Activated CD8-positive, alpha-beta memory T cell treated with anti-CD3 and anti-CD28 coated beads, Interleukin-2, amount 50 U/mL, for 48 hours (primary cell): ENCODE measurements at regions not wholly inside any gene's neighbourhood (a gene's known extent, or its start where the extent isn't known, plus 50 kb on each side); places are given as distances from the start of the nearest gene placed in this dataset.

ENCODE experiments used
- DNase-seq: peaks from one replicate; pipeline ENCODE4 v3.0.0-alpha.2; 2020

GRCh38 chr1:110816945-110817344, 56.0 kb upstream of the CD53 start:
- DNase-seq = no peak

GRCh38 chr1:110811529-110811928, 61.4 kb upstream of the CD53 start:
- no peak for DNase-seq

GRCh38 chr1:110800079-110800478, 72.9 kb upstream of the CD53 start:
- no peak for DNase-seq

- DNase-seq = no peak
Observed at GRCh38 chr1:110798691-110799256, 74.2 kb upstream of the CD53 start.

DNA sequence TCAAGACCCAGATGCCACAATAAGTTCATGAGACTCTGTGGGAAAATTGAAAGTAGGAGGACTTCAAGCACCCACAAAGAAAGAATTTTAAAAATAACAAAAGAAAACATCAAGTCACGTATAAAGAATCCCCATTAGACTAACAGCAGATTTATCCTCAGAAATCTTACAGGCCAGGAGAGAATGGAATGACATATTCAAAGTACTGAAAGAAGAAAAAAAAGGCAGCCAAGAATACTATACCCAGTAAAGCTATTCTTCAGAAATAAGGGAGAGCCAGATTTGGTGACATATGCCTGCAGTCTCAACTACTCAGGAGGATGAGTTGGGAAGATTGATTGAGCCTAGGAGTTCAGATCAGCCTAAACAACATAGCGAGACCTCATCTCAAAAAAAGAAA, 84.3 kb upstream of the CD53 start:
- DNase-seq = no peak

GRCh38 chr1:110787328-110788071, 85.4 kb upstream of the CD53 start:
- DNase-seq = no peak

GRCh38 chr1:110786802-110787327, 86.1 kb upstream of the CD53 start:
- no peak for DNase-seq

DNA sequence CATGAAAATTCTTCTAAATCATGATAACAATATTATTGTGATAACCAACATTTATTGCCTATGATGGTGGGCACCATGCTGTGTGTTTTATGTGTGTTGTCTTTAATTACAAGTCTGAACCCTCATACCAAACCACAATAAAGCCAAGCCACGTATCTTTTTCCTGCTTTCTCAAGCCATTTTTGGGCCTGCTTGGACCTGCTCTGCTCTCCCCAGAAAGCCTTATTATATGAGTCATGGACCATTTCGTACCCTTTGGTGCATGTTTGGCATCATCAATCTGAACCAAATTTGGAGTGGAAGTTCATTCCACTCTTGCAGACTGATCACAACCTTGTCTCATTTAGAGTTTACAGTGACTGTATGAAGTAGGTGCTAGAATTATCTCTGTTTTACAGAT, 87.3 kb upstream of the CD53 start:
- DNase-seq = no peak

GRCh38 chr1:110785055-110785454, 87.9 kb upstream of the CD53 start:
- DNase-seq = no peak

DNA sequence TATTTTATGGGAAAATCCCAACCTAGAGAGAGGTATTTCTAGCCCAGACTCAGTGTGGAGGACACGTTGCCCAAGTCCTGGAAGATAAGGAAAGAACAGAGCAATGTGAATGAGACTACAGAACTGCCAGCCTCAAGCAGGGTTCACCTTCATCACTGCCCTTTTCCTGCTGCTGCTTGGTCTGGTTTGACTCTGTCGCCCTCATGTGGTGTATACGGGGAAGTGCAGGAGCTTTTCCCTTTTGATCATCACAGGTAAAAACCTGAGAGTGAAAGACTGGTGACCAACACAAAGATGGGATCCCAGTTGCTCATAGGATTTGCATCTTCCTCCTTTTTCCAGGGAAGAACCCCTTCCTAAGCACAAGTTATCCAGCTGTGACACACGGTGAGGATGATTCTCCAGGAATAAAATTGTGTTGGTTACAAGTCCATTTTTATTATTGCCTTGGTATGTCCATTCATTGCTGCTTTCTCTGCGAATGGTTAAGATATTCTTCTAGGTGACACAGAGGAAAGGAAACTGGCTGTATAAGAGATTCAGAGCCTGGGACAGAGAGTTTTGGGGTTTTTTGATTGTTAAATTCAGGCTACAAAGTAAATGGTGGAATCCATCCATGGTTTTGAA, 89.5 kb upstream of the CD53 start:
- DNase-seq = peak; percentile 60

DNA sequence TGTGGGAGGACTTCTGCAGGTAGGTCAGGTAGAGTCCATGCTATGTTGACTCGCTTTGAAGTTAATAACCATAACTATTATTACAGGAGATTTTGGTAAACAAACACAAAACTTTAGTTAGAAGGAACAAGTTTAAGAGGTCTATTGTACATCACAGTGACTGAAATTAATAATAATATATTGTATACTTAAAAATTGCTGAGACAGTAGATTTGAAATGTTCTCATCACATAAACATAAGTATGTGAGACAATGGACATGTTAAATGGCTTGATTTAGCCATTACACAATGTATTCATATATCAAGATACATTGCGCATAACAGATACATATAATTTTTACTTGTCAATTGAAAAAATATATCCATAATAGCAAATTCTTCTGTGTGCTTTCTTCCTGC, 91.4 kb upstream of the CD53 start:
- DNase-seq = no peak

DNA sequence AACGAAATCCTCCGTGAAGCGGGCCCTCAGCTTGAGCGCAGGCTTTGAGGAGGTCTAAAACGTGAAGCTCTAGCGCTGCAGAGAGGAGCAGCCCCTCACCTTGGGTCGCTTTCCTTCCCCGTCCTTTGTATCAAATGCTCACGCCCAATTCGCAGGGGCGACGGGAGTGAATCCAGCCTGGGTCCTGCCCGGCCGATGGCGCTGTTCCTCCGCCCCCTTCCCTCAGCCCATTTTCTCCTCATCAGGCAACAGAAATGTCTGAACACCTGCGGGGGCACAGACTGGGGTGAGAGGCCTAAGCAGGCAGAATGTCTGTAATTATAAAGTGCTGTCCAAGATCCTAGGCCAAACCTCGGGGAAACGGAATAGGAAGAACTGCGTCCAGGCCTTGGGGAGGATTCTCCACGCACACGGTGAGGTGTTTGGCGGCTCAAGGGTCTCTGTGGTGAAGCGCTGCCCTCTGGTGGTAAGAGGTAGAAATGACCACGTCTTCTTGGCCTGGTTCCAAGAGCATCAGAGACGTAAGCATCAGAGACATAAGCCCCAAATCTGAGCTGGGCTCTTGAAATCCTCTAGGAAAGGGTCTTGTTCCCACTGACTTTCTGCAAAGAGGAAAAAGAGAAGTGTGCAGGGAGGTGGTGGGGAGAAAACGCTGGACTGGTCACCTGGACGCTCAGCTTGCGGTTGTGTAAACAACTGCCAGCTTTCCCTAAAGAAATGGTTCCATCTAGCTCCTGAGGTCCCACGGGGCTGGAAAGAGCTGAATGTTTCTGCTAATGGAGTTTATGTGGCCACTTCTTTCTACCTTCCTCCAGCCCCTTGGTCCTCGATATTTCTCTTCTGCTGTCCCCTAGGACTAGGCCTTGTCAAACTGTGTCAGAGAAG, 92.1 kb upstream of the CD53 start:
- DNase-seq = peak; percentile 83

DNA sequence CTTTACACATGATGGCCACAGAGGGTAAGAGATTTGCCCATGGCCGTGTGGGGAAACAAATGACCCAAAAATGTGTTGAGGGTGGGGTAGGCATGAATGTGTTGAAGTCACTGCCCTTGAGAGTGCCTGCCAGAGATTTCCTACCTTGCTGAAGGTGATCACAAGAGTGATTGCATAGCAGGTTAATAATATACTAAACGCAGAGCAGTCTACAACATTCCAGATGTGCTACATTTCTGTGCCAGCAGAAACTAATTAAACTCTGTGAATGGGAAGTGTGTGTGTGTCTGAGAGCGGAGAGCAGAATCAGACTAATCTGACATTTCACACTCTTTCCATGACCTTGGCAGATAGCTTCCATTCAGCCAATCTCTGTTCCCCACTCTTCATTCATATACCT, 93.3 kb upstream of the CD53 start:
- no peak for DNase-seq

DNA sequence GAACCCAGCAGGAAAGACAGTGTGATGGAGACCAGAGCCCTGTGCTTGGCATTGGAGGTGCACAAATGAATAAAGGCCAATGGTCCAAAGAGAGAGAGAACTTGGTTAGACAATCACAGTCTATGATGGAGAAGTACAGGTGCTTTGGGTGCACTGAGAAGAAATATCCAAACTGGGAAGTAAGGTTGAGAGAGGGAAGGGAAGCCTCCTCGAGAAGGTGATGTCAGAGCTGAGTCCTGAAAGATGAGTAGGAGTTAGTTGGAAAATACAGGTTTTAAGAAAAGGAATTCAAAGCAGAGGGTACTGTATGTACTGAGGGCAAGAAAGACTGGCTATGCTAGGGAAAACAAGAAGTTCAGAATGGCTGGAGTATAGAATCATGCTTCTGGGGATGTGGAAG, 94.1 kb upstream of the CD53 start:
- DNase-seq = no peak

DNA sequence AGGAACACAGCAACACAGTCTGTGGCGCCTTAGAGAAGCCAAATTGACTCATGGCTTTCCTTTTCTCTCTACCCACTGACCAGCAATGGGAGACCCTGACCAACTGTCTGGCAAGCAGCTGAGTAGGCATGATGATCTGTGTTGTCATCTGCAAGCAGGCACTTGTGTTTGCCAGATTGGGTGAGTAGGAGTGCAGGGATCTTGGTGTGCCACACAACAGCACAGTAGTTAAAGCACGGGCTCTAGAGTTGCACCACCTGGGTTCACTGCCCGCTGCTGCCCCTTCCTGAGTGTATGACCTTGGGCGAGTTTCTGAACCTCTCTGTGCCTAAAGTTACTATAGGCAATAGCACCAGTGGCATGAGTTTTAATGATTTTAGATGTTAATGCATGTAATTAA, 95.7 kb upstream of the CD53 start:
- DNase-seq = no peak

GRCh38 chr1:110774398-110774797, 98.5 kb upstream of the CD53 start:
- DNase-seq = no peak

- no peak for DNase-seq
Observed at GRCh38 chr1:110773813-110774212, 99.1 kb upstream of the KCNA3 start.

DNA sequence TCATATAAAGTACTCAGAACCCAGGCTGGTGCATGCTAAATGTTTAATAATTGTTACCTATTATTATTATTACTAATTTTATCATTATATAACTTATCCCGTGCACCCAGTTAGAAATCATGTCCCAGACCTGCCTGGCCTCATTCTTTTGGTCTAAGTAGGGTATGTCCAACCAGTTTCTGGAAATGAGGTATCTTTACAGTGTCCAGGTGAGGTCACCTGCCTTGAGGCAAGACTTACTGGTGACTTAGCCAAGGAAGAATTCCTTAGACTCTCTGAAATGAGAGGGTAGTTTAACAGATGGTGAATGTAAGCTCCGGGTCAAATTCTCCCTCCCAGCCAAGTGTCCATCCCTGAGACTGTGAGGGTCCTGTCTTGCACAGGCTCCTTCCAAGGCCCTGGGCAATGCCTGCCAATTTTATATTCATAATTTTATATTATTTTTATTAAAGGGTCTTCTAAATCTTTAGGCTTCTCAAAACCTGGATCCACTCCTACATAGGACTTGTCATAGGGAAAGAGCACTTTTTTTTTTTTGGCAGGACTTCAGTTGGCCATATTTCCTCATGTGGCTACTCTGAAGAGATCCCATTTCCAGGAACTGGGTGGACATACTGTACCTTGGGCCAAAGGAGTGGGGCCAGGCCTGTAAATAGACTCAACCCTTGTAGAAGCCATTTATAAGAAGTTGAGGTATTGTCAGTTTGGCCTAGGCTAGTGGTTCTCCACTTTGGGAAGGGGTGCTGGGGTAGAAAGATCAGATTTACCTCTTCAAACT, 96.7 kb upstream of the KCNA3 start:
- no peak for DNase-seq

DNA sequence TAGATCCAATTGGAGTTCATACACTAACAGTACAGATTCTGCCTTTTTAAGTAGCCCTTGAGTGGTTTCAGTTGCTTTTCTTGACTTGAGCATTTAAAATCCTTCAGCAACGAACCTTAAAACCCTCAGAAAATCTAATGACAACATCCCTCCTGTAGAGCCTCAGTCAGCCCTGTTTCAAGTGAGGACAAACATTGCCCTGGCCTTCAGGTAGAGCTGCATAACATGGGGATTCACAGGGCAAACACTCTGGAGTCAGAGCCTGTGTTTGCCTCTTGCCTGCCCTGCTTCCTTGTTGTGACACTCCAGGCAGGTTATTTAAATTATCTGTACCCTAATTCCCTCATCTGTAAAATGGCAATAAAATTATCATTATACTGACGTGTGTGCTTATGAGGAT, 96.1 kb upstream of the KCNA3 start:
- no peak for DNase-seq

GRCh38 chr1:110768605-110769004, 93.9 kb upstream of the KCNA3 start:
- no peak for DNase-seq

DNA sequence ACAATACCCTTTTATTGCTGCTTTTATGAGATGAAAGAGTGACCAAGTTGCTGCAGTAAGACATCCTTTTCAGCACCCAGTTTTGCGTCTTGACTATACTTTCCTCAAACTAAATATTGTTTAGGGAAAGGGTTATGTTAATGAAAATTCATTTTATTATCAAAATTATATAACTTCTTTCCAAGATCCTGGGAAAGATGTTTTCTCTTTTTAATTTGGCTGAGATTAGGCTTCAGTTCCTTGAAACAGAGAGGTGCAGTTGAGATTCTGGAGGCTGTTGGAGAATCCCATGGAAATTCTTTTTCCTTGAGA, 91.6 kb upstream of the KCNA3 start:
- no peak for DNase-seq

DNA sequence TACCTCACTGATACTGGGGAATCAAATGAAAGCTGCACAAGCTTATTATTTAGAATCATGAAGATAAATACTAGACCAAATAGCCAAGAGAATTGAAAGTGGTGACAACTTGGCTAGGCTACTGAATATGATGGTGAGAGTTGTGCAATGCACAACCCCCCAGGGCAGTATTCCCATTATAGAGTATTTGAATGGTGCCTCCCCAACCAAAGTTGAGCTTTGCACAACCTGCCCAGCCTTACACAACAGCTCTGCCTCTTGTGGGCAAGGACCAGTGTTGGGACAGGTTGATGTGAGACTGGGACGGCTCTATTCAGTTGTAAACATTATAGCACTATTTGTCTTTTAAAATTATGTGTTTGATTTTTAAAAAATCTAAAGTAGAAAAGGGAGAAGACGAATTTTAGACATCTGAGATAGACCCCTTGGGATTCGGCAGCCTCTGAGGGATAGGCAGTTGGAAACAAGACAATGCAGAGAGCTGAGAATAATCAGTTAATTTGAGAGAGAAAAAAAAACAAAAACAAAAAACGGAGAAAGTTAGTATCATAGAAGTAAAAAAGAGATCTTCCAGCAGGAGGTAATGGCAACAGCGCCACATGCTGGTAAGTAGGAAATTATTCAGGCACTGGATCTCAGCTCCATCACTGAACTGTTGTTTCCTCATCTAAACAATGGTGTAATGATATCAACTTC, 91.0 kb upstream of the KCNA3 start:
- no peak for DNase-seq
